H1 (cell line): ENCODE measurements at regions not wholly inside any gene's neighbourhood (a gene's known extent, or its start where the extent isn't known, plus 50 kb on each side); places are given as distances from the start of the nearest gene placed in this dataset.

ENCODE experiments used
- CTCF ChIA-PET: fragments of 300-600 bp; sonication (Branson Sonifier 250); formaldehyde crosslinking; loops from one replicate; lab custom pipeline; 2021; ENCODE audit not compliant: partially characterized antibody; lab: Charles Lee
- POLR2A ChIA-PET: fragments of 300-600 bp; sonication (Branson Sonifier 250); formaldehyde crosslinking; loops from one replicate; lab custom pipeline; 2021; ENCODE audit warnings: inconsistent platforms; ENCODE audit not compliant: partially characterized antibody; lab: Charles Lee
- DNase-seq, 2 experiments: peaks; one replicate each; pipeline versions ENCODE4 v3.0.0 to v3.0.0-alpha.2; 2010 to 2022; ENCODE audit warnings: low spot score in 2 of 2, low read depth in 1 of 2, mixed read lengths in 1 of 2
- FAIRE-seq: peaks from 2 replicates; lab custom pipeline; 2011; peaks lifted over from hg19 to GRCh38; lab: Jason Lieb, UNC
- H2AFZ ChIP-seq: 2 replicates; pipeline ENCODE4 v1.8.1; 2012; ENCODE audit warnings: low read length, inconsistent platforms
- H2AK5ac ChIP-seq: 2 replicates; pipeline ENCODE4 v1.6.1; 2013; ENCODE audit warnings: low read depth, low read length
- H2BK120ac ChIP-seq: replicated peaks from 2 replicates; pipeline ENCODE3; 2013; ENCODE audit warnings: low read depth, low read length, inconsistent platforms
- H2BK12ac ChIP-seq: 2 replicates; pipeline ENCODE4 v1.6.1; 2013; ENCODE audit warnings: low read depth, low read length
- H2BK15ac ChIP-seq: 2 replicates; pipeline ENCODE4 v1.6.1; 2013; ENCODE audit warnings: low read length
- H2BK20ac ChIP-seq: 2 replicates; pipeline ENCODE4 v1.6.1; 2013; ENCODE audit warnings: low read length
- H2BK5ac ChIP-seq: 2 replicates; pipeline ENCODE4 v1.6.1; 2013; ENCODE audit warnings: low read depth, low read length
- H3K14ac ChIP-seq: 2 replicates; pipeline ENCODE4 v1.6.1; 2013; ENCODE audit warnings: inconsistent platforms; ENCODE audit not compliant: insufficient read length
- H3K18ac ChIP-seq: 2 replicates; pipeline ENCODE4 v1.6.1; 2013; ENCODE audit warnings: low read length; ENCODE audit errors: extremely low read depth
- H3K23ac ChIP-seq: 2 replicates; pipeline ENCODE4 v1.6.1; 2013; ENCODE audit warnings: inconsistent platforms; ENCODE audit not compliant: insufficient read length
- H3K23me2 ChIP-seq: 2 replicates; pipeline ENCODE4 v1.6.1; 2013; ENCODE audit warnings: low read depth, low read length
- H3K27ac ChIP-seq: 2 replicates; pipeline ENCODE4 v1.6.1; 2011; ENCODE audit warnings: low read depth, low read length, inconsistent platforms
- H3K27me3 ChIP-seq, 4 experiments: replicated peaks in 1 of 4; 1 replicate in 1 of 4; 2 replicates in 3 of 4; pipeline versions ENCODE4 v1.6.1 to v1.8.1; 2011 to 2013; ENCODE audit warnings: low read length in 3 of 4, mild to moderate bottlenecking in 3 of 4, inconsistent platforms in 2 of 4, mixed read lengths in 2 of 4, moderate library complexity in 1 of 4; ENCODE audit not compliant: control insufficient read depth in 3 of 4, insufficient read depth in 3 of 4; ENCODE audit errors: extremely low read depth in 1 of 4
- H3K36me3 ChIP-seq, 4 experiments: 2 replicates each; pipeline versions ENCODE4 v1.6.1 to v1.8.1; 2011 to 2013; ENCODE audit warnings: mild to moderate bottlenecking in 4 of 4, low read length in 3 of 4, moderate library complexity in 2 of 4, control low read depth in 1 of 4, inconsistent platforms in 1 of 4; ENCODE audit not compliant: insufficient read depth in 4 of 4, control insufficient read depth in 2 of 4
- H3K4ac ChIP-seq: replicated peaks from 2 replicates; pipeline ENCODE3; 2013; ENCODE audit warnings: low read length, low read depth, mixed read lengths, inconsistent platforms; ENCODE audit not compliant: insufficient read length
- H3K4me1 ChIP-seq, 4 experiments: replicated peaks in 1 of 4; 1 replicate in 1 of 4; 2 replicates in 3 of 4; pipeline versions ENCODE4 v1.6.1 to v1.8.1; 2011 to 2013; ENCODE audit warnings: low read length in 3 of 4, inconsistent platforms in 2 of 4, mixed read lengths in 1 of 4; ENCODE audit not compliant: insufficient read depth in 4 of 4, control insufficient read depth in 3 of 4
- H3K4me2 ChIP-seq, 2 experiments: 2 replicates each; pipeline versions ENCODE4 v1.6.1 to v1.8.1; 2011 to 2013; ENCODE audit warnings: low read depth in 2 of 2, low read length in 2 of 2, control low read depth in 1 of 2, inconsistent platforms in 1 of 2, mild to moderate bottlenecking in 1 of 2; ENCODE audit not compliant: insufficient read depth in 1 of 2
- H3K4me3 ChIP-seq, 4 experiments: fragments of 200-600, 300-600 bp in 1 of 4; sonication (generic), shearing (Covaris generic), sonication (Bioruptor Twin) in 1 of 4; 2 replicates each; pipeline versions ENCODE4 v1.5.1 to v1.8.1; 2011 to 2016; ENCODE audit warnings: low read length in 4 of 4, low read depth in 3 of 4, control low read depth in 2 of 4, inconsistent platforms in 2 of 4, mild to moderate bottlenecking in 2 of 4, mixed read lengths in 1 of 4, moderate library complexity in 1 of 4; ENCODE audit not compliant: insufficient read depth in 2 of 4; ENCODE audit errors: extremely low read depth in 1 of 4
- H3K56ac ChIP-seq: replicated peaks from 2 replicates; pipeline ENCODE3; 2013; ENCODE audit warnings: low read depth, mild to moderate bottlenecking, mixed read lengths, low read length, inconsistent platforms; ENCODE audit not compliant: insufficient read length
- H3K79me1 ChIP-seq: 2 replicates; pipeline ENCODE4 v1.6.1; 2013; ENCODE audit warnings: low read depth, low read length, control low read depth
- H3K79me2 ChIP-seq, 2 experiments: 2 replicates each; pipeline versions ENCODE4 v1.6.1 to v1.8.1; 2012 to 2013; ENCODE audit warnings: low read length in 2 of 2, mild to moderate bottlenecking in 2 of 2, inconsistent platforms in 1 of 2; ENCODE audit not compliant: insufficient read depth in 2 of 2, control insufficient read depth in 1 of 2
- H3K9ac ChIP-seq, 4 experiments: replicated peaks in 1 of 4; 1 replicate in 1 of 4; 2 replicates in 3 of 4; pipeline versions ENCODE4 v1.6.1 to v1.8.1; 2011 to 2013; ENCODE audit warnings: low read depth in 3 of 4, low read length in 3 of 4, control low read depth in 2 of 4, mild to moderate bottlenecking in 2 of 4, moderate library complexity in 2 of 4, inconsistent platforms in 1 of 4; ENCODE audit errors: extremely low read depth in 1 of 4
- H3K9me3 ChIP-seq, 2 experiments: 2 replicates each; pipeline versions ENCODE4 v1.6.1 to v1.8.1; 2012 to 2013; ENCODE audit warnings: mild to moderate bottlenecking in 2 of 2, moderate library complexity in 2 of 2, control low read depth in 1 of 2, inconsistent platforms in 1 of 2, low read depth in 1 of 2, low read length in 1 of 2, mixed read lengths in 1 of 2; ENCODE audit not compliant: insufficient read depth in 2 of 2
- H4K20me1 ChIP-seq, 2 experiments: replicated peaks in 1 of 2; 2 replicates each; pipeline versions ENCODE3 to v1.8.1; 2011 to 2013; ENCODE audit warnings: inconsistent platforms in 2 of 2, low read length in 2 of 2, mild to moderate bottlenecking in 1 of 2; ENCODE audit not compliant: insufficient read depth in 2 of 2, control insufficient read depth in 1 of 2
- H4K5ac ChIP-seq: 2 replicates; pipeline ENCODE4 v1.6.1; 2013; ENCODE audit warnings: low read length, low read depth, mixed read lengths, inconsistent platforms; ENCODE audit not compliant: insufficient read length
- H4K8ac ChIP-seq: 2 replicates; pipeline ENCODE4 v1.8.0; 2013; ENCODE audit warnings: mild to moderate bottlenecking, moderate library complexity, low read length, inconsistent platforms; ENCODE audit not compliant: insufficient read depth; ENCODE audit errors: extremely low read depth
- H4K91ac ChIP-seq: replicated peaks from 2 replicates; pipeline ENCODE3; 2013; ENCODE audit warnings: low read length, mixed read lengths, inconsistent platforms; ENCODE audit not compliant: insufficient read length
- BACH1 ChIP-seq: IDR thresholded peaks from 2 replicates; pipeline ENCODE4 v1.6.1; 2012; ENCODE audit warnings: low read length, improper control_type of control experiment
- CBX8 ChIP-seq: fragments of 300-800, 300-1000 bp; sonication (generic); IDR thresholded peaks from 2 replicates; pipeline ENCODE4 v1.7.1; 2016; ENCODE audit warnings: low read depth, low read length, borderline replicate concordance
- GTF2F1 ChIP-seq: IDR thresholded peaks from 2 replicates; pipeline ENCODE4 v1.6.1; 2012; ENCODE audit warnings: low read depth, low read length, improper control_type of control experiment, borderline replicate concordance
- MAFK ChIP-seq: IDR thresholded peaks from 2 replicates; pipeline ENCODE4 v1.6.1; 2012; ENCODE audit warnings: low read depth, mild to moderate bottlenecking, improper control_type of control experiment, low read length
- NANOG ChIP-seq: IDR thresholded peaks from 2 replicates; pipeline ENCODE4 v1.6.1; 2011; ENCODE audit warnings: low read length, low read depth, mild to moderate bottlenecking, inconsistent platforms; ENCODE audit not compliant: insufficient read depth, poor library complexity, severe bottlenecking
- PHF8 ChIP-seq: fragments of 200-600 bp; sonication (generic); conservative IDR thresholded peaks from 2 replicates; pipeline ENCODE4 v1.7.1; 2012; ENCODE audit warnings: low read depth, mild to moderate bottlenecking, inconsistent platforms, low read length, moderate library complexity
- POLR2A ChIP-seq, 2 experiments: IDR thresholded peaks; 1 replicate in 1 of 2; 2 replicates in 1 of 2; pipeline ENCODE4 v1.6.1; 2011; ENCODE audit warnings: low read depth in 2 of 2, low read length in 2 of 2, mild to moderate bottlenecking in 2 of 2; ENCODE audit errors: control extremely low read depth in 1 of 2
- SP4 ChIP-seq: IDR thresholded peaks from 2 replicates; pipeline ENCODE4 v1.6.1; 2012; ENCODE audit warnings: low read length, inconsistent platforms
- WGBS, 2 experiments: shearing (Covaris generic) in 1 of 2; methylation state at CpG; one replicate each; pipeline versions ENCODE4 v1.1.6 to v1.1.7; 2013 to 2015; ENCODE audit warnings: low lambda C conversion rate in 2 of 2, mixed read lengths in 2 of 2, inconsistent platforms in 1 of 2, low coverage in 1 of 2, missing lambda C conversion rate in 1 of 2; ENCODE audit not compliant: insufficient replicate concordance in 2 of 2, insufficient coverage in 1 of 2, insufficient read length in 1 of 2; ENCODE audit errors: extremely low coverage in 1 of 2, missing lambda C conversion rate in 1 of 2; 5-methylcytosine and 5-hydroxymethylcytosine counted together
- TF ChIP-seq, protein P1 (sequence below): IDR thresholded peaks from 2 replicates; pipeline ENCODE4 v1.6.1; 2011; ENCODE audit warnings: low read depth, mild to moderate bottlenecking, low read length; ENCODE audit not compliant: insufficient read depth

GRCh38 chr2:191578031-191578430, 99.9 kb upstream of the NABP1 start:
- POLR2A ChIA-PET = interaction anchor here (1.1 kb wide), 1 partner anchor 100 kb away, joined by 3 read pairs; the partner anchor contains the start of gene NABP1
- CTCF ChIA-PET = interaction anchor here (1.9 kb wide), 1 partner anchor 9 kb away, joined by 10 read pairs; no protein-coding TSS in a partner anchor
- no peaks in the 10 kb centered on the region for H3K4me1 ChIP-seq

More at GRCh38 chr2:191578031-191578430, 99.9 kb upstream of the NABP1 start:
- peaks cover 0 to 1% (median 0%) of the 10 kb centered on the region in 4 experiments; a peak in 1 of 7 replicates for H3K27me3 ChIP-seq
- no peaks in the 10 kb centered on the region for H4K20me1 ChIP-seq
- H2BK15ac ChIP-seq = no peak overlapping the region
- no peak overlapping the region for H2BK5ac ChIP-seq
- no peak overlapping the region for H3K4me3 ChIP-seq
- no peak overlapping the region for H3K9ac ChIP-seq
- no peak overlapping the region for H4K91ac ChIP-seq
- no peak overlapping the region for H3K4me2 ChIP-seq
- H3K14ac ChIP-seq = no peak overlapping the region
- H2BK12ac ChIP-seq = no peak overlapping the region
- no peaks in the 10 kb centered on the region for H3K9me3 ChIP-seq
- no peak overlapping the region for H3K23ac ChIP-seq
- no peak overlapping the region for H2BK120ac ChIP-seq
- no peak for DNase-seq
- no peak overlapping the region for H3K4ac ChIP-seq
- H2AK5ac ChIP-seq = no peak overlapping the region
- no peak overlapping the region for H3K56ac ChIP-seq
- no peaks in the 10 kb centered on the region for H3K79me2 ChIP-seq
- no peak overlapping the region for H2BK20ac ChIP-seq
- H3K79me1 ChIP-seq = no peaks in the 10 kb centered on the region
- no peak for TF ChIP-seq POLR2A (IDR thresholded peaks at IDR 0.05; ENCODE audit: control extremely low read depth in 1 of 2, low read depth in 2 of 2, low read length in 2 of 2)
- no peak for TF ChIP-seq CBX8
- TF ChIP-seq NANOG = no peak
- TF ChIP-seq MAFK = no peak
- TF ChIP-seq SP4 = no peak
- no peak for TF ChIP-seq BACH1
- TF ChIP-seq GTF2F1 = no peak
- TF ChIP-seq, protein P1, sequence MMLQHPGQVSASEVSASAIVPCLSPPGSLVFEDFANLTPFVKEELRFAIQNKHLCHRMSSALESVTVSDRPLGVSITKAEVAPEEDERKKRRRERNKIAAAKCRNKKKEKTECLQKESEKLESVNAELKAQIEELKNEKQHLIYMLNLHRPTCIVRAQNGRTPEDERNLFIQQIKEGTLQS = no peak
- no peak for TF ChIP-seq PHF8
- H2AFZ ChIP-seq = no peak overlapping the region
- H4K8ac ChIP-seq = no peak overlapping the region
- H3K36me3 ChIP-seq = no peaks in the 10 kb centered on the region
- H3K18ac ChIP-seq = no peak overlapping the region
- no peak overlapping the region for H3K27ac ChIP-seq
- H3K23me2 ChIP-seq = no peaks in the 10 kb centered on the region
- WGBS, 2 experiments = 77% methylated on average over 3 of the region's 3 CpGs; no CpG with 5 or more reads in 1 of the 2 experiments
- FAIRE-seq = no peak
- no peak overlapping the region for H4K5ac ChIP-seq
